ENCODE measurements at regions not wholly inside any gene's neighbourhood (a gene's known extent, or its start where the extent isn't known, plus 50 kb on each side); places are given as distances from the start of the nearest gene placed in this dataset.

GRCh38 chr10:131685007-131685406, 215.8 kb upstream of the PPP2R2D start:
- no peak for TF ChIP-seq CTCF (IDR thresholded peaks at IDR 0.05)
- TF ChIP-seq POLR2A (IDR thresholded peaks at IDR 0.05) = no peak

All from thyroid gland (tissue), 4 donors.